OCI-LY7 (cell line): ENCODE measurements at regions not wholly inside any gene's neighbourhood (a gene's known extent, or its start where the extent isn't known, plus 50 kb on each side); places are given as distances from the start of the nearest gene placed in this dataset.

ENCODE experiments used
- BruUV-seq: library from RNA; stranded (reverse); fragments of 400-500 nt; replicated peaks from 2 replicates; lab custom pipeline; 2021; lab: Mats Ljungman, UMichigan
- CTCF ChIA-PET: fragments of 300-600 bp; sonication (Branson Sonifier 250); formaldehyde crosslinking; loops from one replicate; lab custom pipeline; 2022; ENCODE audit warnings: antibody characterized with exemption; ENCODE audit not compliant: unreplicated experiment; lab: Charles Lee
- POLR2A ChIA-PET: fragments of 300-600 bp; sonication (Branson Sonifier 250); formaldehyde crosslinking; loops from one replicate; lab custom pipeline; 2022; ENCODE audit warnings: antibody characterized with exemption; lab: Charles Lee
- DNase-seq: peaks from one replicate; pipeline ENCODE4 v3.0.0-alpha.2; 2015; ENCODE audit warnings: low spot score
- H2AFZ ChIP-seq: fragments of 200-600 bp; sonication (generic), shearing (Covaris generic); 2 replicates; pipeline ENCODE4 v1.6.1; 2014; ENCODE audit warnings: mild to moderate bottlenecking, antibody characterized with exemption, low read length, moderate library complexity
- H3K27ac ChIP-seq: fragments of 200-600 bp; sonication (generic); 2 replicates; pipeline ENCODE4 v1.5.1; 2014; ENCODE audit warnings: mixed run types, low read depth, mild to moderate bottlenecking, moderate library complexity, low read length, inconsistent platforms; ENCODE audit not compliant: poor library complexity, severe bottlenecking
- H3K36me3 ChIP-seq: fragments of 200-600 bp; sonication (generic); 2 replicates; pipeline ENCODE4 v1.6.1; 2014; ENCODE audit warnings: mild to moderate bottlenecking, antibody characterized with exemption, low read length, moderate library complexity, mixed read lengths; ENCODE audit not compliant: insufficient read depth
- H3K4me1 ChIP-seq: fragments of 200-600 bp; sonication (generic); 2 replicates; pipeline ENCODE4 v1.5.1; 2014; ENCODE audit warnings: mild to moderate bottlenecking, low read length; ENCODE audit not compliant: insufficient read depth, poor library complexity, severe bottlenecking
- H3K4me2 ChIP-seq: fragments of 200-600 bp; sonication (generic); 2 replicates; pipeline ENCODE4 v1.6.1; 2014; ENCODE audit warnings: mild to moderate bottlenecking, low read length
- H3K4me3 ChIP-seq: fragments of 200-600 bp; sonication (generic); 2 replicates; pipeline ENCODE4 v1.5.1; 2014; ENCODE audit warnings: mild to moderate bottlenecking, low read depth, low read length; ENCODE audit not compliant: poor library complexity, severe bottlenecking
- H3K79me2 ChIP-seq: fragments of 200-600 bp; sonication (generic); 2 replicates; pipeline ENCODE4 v1.6.1; 2016; ENCODE audit warnings: low read depth, mild to moderate bottlenecking, low read length, moderate library complexity, mixed read lengths; ENCODE audit not compliant: insufficient read depth
- H3K9me2 ChIP-seq: fragments of 200-600 bp; sonication (generic); 2 replicates; pipeline ENCODE4 v1.6.1; 2016; ENCODE audit warnings: mild to moderate bottlenecking, low read length, mixed read lengths; ENCODE audit not compliant: insufficient read depth
- H3K9me3 ChIP-seq: fragments of 200-600 bp; sonication (generic); 2 replicates; pipeline ENCODE4 v1.6.1; 2014; ENCODE audit warnings: mild to moderate bottlenecking, mixed run types, low read length, mixed read lengths
- H4K20me1 ChIP-seq: fragments of 200-600 bp; sonication (generic); 2 replicates; pipeline ENCODE4 v1.6.1; 2014; ENCODE audit warnings: mild to moderate bottlenecking, antibody characterized with exemption, low read length, moderate library complexity, mixed read lengths; ENCODE audit not compliant: insufficient read depth
- CTCF ChIP-seq: fragments of 200-600 bp; sonication (generic); conservative IDR thresholded peaks from 2 replicates; pipeline ENCODE4 v1.5.1; 2014; ENCODE audit warnings: mild to moderate bottlenecking, antibody characterized with exemption, low read length, moderate library complexity, mixed read lengths
- EZH2phosphoT487 ChIP-seq: fragments of 200-600 bp; sonication (generic); IDR thresholded peaks from 2 replicates; pipeline ENCODE4 v1.6.1; 2018; ENCODE audit warnings: low read depth, borderline replicate concordance, mild to moderate bottlenecking, mixed run types, antibody characterized with exemption, low read length, moderate library complexity, mixed read lengths
- intact Hi-C: fragments of 100-400 bp; cut with micrococcal nuclease; formaldehyde crosslinking; loops from one replicate; pipeline ENCODE4 v1.10.0; 2022; ENCODE audit not compliant: unreplicated experiment

DNA sequence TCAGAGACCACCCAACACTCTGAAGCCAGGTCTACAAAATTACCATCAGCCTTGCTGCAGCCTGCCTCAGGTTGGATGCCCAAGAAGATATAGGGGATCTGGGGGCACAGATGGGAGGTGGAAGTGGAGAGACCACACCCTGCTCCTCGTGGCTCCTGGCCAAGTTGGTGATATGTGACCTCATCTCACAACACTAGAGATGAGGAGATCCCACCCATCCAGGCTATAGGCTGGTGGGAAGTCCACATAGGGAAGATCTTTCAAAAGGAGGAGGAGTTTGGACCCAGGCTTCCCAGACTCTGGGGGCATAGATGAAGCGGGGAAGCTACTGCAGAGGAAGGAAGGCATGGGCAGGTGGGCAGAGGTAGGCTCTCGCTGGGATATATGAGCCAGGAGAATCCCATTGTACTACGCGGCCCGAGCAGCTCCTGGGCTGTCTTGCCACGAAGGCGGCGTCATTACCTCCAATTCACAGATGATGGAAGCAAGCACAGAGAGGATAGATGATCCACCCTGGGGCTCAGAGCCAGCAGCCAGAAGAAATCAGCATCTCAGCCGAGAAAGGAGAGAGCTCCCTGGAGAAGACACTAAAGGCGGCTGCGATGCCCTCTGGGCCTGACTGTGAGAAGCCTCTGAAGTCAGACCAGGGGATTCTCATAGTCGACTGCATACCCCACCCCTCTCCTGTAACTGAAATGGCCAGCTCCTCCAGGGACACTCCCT lies 96.0 kb downstream of the RHOB start:
- Histone ChIP-seq H3K79me2 (no peaks in the 10 kb centered on the region), H3K27ac (no peak overlapping the region), H3K4me1 (no peaks in the 10 kb centered on the region), H3K36me3 (no peaks in the 10 kb centered on the region), H2AFZ (no peak overlapping the region), H3K9me2 (no peaks in the 10 kb centered on the region), H3K4me3 (no peak overlapping the region), H4K20me1 (no peaks in the 10 kb centered on the region), H3K4me2 (no peak overlapping the region), H3K9me3 (no peaks in the 10 kb centered on the region)
- TF ChIP-seq CTCF, result no peak
- TF ChIP-seq EZH2phosphoT487, result no peak
- no TSS peak for BruUV-seq
- ChIA-PET CTCF (no interaction called here), POLR2A (no interaction called here)
- intact Hi-C loops, result no loop called here
- DNase-seq, result no peak

DNA sequence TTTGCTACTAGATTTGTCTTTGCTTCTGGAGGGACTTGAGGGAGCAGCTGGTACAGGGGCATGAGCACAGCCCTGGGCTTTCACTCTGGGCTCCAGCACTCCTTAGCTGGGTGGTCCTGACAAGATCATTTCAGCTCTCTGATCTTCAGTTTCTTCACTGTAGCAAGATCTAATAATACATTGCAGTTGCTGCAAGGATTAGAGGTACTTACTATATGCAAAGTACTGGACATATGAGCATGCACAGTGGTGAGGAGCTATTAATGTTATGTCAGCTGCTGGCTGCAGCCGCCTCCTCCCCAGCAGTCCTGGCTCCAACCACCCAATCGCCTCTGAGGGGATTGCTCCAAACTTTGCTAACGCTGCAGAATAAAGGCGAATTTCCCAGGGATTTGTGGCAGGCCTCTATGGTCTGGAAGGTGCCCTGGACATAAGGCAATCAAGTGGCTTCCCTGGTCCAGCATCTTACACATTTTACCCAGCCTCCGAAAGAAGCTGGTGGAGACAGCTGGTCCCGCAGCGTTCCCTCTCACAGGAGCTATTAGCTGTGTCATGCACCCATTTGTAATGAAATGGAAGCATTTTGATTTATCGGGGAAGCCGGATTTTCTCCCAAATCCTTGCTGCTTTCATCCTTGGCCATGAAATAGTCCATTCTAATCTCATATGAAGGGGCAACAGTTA lies 96.7 kb downstream of the RHOB start:
- TF ChIP-seq EZH2phosphoT487, result no peak
- H3K9me2 ChIP-seq, result no peaks in the 10 kb centered on the region
- no peaks in the 10 kb centered on the region for H3K79me2 ChIP-seq
- H3K4me3 ChIP-seq, result no peak overlapping the region
- H3K4me2 ChIP-seq, result no peak overlapping the region
- H3K36me3 ChIP-seq, result no peaks in the 10 kb centered on the region
- no peak for DNase-seq
- no peak overlapping the region for H2AFZ ChIP-seq
- H4K20me1 ChIP-seq, result no peaks in the 10 kb centered on the region
- BruUV-seq, result no TSS peak
- no peaks in the 10 kb centered on the region for H3K4me1 ChIP-seq
- POLR2A ChIA-PET, result interaction anchor here (0.5 to 1.1 kb wide), 3 partner anchors 10 to 551 kb away, joined by 3 to 4 read pairs (median 3); no protein-coding TSS in a partner anchor
- no peak overlapping the region for H3K27ac ChIP-seq
- H3K9me3 ChIP-seq, result no peaks in the 10 kb centered on the region
- intact Hi-C loops, result no loop called here
- CTCF ChIA-PET, result no interaction called here

GRCh38 chr2:20544153-20544747 lies 97.4 kb downstream of the RHOB start:
- H3K36me3 ChIP-seq, result no peaks in the 10 kb centered on the region
- H3K9me3 ChIP-seq, result no peaks in the 10 kb centered on the region
- H3K9me2 ChIP-seq, result no peaks in the 10 kb centered on the region
- H3K27ac ChIP-seq, result no peak overlapping the region
- H3K79me2 ChIP-seq, result no peaks in the 10 kb centered on the region
- intact Hi-C loops, result no loop called here
- no peak overlapping the region for H3K4me3 ChIP-seq
- no peaks in the 10 kb centered on the region for H3K4me1 ChIP-seq
- H3K4me2 ChIP-seq, result no peak overlapping the region
- no peaks in the 10 kb centered on the region for H4K20me1 ChIP-seq
- ChIA-PET POLR2A (interaction anchor here (0.5 to 1.1 kb wide), 3 partner anchors 9 to 551 kb away, joined by 3 to 4 read pairs (median 3); no protein-coding TSS in a partner anchor), CTCF (no interaction called here)
- DNase-seq, result no peak
- H2AFZ ChIP-seq, result no peak overlapping the region
- TF ChIP-seq CTCF (no peak), EZH2phosphoT487 (no peak)
- BruUV-seq, result no TSS peak
